ENCODE measurements at regions not wholly inside any gene's neighbourhood (a gene's known extent, or its start where the extent isn't known, plus 50 kb on each side); places are given as distances from the start of the nearest gene placed in this dataset.

DNA sequence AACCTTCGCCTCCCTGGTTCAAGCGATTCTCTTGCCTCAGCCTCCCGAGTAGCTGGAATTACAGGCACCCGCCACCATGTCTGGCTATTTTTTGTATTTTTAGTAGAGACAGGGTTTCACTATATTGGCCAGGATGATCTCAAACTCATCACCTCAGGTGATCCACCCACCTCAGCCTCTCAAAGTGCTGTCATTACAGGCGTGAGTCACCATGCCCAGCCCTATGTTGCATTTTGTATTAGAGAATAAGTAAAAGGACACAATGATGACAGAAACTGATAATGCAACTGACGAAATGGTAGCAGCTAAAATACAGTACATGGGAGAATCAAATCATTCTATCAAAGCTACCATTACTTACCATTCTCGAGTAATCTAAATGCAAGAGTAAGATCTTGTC lies 276.7 kb downstream of the DSEL start:
- TF ChIP-seq CTCF (IDR thresholded peaks at IDR 0.05 in 4 of 5, conservative IDR thresholded peaks at IDR 0.05 in 1 of 5) (no peak), POLR2A (IDR thresholded peaks at IDR 0.05) (no peak)

All from gastrocnemius medialis (tissue), 4 donors.